DND-41 (cell line): ENCODE measurements at regions not wholly inside any gene's neighbourhood (a gene's known extent, or its start where the extent isn't known, plus 50 kb on each side); places are given as distances from the start of the nearest gene placed in this dataset.

Experiments used
- CTCF ChIP-seq: IDR thresholded peaks from 2 replicates; pipeline ENCODE4 v1.5.1; 2012; ENCODE audit warnings: borderline replicate concordance, low read length, moderate library complexity, mild to moderate bottlenecking; ENCODE audit not compliant: poor library complexity, severe bottlenecking; ENCODE audit errors: extremely low read depth
- EZH2 ChIP-seq: IDR thresholded peaks from 3 replicates; pipeline ENCODE4 v1.6.1; 2012; ENCODE audit warnings: borderline replicate concordance, low read depth, mild to moderate bottlenecking, moderate library complexity, low read length, inconsistent platforms; ENCODE audit not compliant: severe bottlenecking

DNA sequence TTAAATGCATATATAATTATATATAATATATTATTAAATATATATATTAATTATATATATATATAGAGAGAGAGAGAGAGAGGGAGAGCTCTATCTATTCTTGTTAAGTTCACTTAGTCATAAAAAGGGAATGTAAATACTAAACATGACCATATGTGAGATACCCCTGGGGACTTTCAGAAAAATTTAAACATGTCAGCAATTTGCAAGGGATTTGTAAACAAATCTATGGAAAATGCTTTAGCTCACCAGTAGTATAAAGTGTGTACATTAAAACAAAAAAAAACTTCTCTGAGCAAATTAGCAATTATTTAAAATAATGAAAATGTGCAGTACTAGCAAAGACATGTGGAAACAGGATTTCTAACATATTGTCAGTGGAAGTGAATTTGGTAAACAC is 1755.5 kb downstream of the PCDH19 start:
- no peak for TF ChIP-seq CTCF
- TF ChIP-seq EZH2 = no peak
